ENCODE measurements at regions not wholly inside any gene's neighbourhood (a gene's known extent, or its start where the extent isn't known, plus 50 kb on each side); places are given as distances from the start of the nearest gene placed in this dataset.

DNA sequence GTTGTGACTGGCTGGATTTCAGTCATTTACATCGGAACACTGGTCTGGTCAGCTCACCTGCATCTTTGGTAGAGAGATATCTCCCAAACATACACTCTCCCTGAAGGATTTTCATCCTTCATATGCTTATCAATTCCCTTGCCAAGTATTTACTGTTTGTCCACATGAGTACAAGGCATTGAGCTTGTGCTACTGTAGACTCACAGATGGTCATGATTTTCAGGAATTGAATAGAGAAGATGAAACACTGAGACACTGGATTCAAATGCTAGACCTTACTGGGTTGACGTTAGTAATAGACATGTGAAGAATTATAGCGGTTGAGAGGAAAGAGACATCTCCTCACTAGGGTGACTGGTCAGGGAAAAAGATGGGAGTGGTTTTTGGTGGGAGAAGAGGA, 62.9 kb upstream of the ABL1 start:
- H3K9me3 Mint-ChIP-seq: peaks cover 0 to 3% (median 0%) of the 10 kb centered on the region in 3 donors
- peaks cover 4% of the 10 kb centered on the region for H3K36me3 Mint-ChIP-seq
- peak overlapping the region in 1 of 4 donors; percentile 1 for H3K4me3 Mint-ChIP-seq
- peaks cover 1% of the 10 kb centered on the region for H3K27me3 Mint-ChIP-seq
- peaks cover 17 to 20% (median 19%) of the 10 kb centered on the region in 3 donors for H3K4me1 Mint-ChIP-seq
- no peak overlapping the region for H3K27ac Mint-ChIP-seq

DNA sequence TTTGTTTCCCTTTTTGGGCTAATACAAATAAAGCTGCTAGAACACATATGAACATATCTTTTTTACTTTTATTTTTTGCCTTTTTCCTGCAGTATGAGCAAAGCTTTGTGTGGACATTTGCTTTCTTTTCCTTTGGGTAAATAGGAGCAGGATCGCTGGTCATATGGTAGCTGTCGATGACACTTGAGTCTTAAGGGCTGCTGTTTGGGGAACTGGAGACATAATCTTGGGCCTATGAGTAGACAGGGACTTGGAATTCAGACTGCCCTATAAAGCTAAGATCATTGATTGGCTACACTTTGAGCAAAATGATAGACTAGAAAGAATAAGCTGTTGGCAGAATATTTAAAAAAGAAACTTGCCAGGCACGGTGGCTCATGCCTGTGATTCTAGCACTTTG, 60.9 kb upstream of the ABL1 start:
- peaks cover 1% of the 10 kb centered on the region for H3K27me3 Mint-ChIP-seq
- H3K9me3 Mint-ChIP-seq: peaks cover 0 to 3% (median 0%) of the 10 kb centered on the region in 3 donors
- H3K27ac Mint-ChIP-seq: no peak overlapping the region
- peaks cover 7 to 15% (median 11%) of the 10 kb centered on the region in 3 donors for H3K4me1 Mint-ChIP-seq
- H3K4me3 Mint-ChIP-seq: peak overlapping the region in 1 of 4 donors; percentile 77
- H3K36me3 Mint-ChIP-seq: peaks cover 4% of the 10 kb centered on the region

DNA sequence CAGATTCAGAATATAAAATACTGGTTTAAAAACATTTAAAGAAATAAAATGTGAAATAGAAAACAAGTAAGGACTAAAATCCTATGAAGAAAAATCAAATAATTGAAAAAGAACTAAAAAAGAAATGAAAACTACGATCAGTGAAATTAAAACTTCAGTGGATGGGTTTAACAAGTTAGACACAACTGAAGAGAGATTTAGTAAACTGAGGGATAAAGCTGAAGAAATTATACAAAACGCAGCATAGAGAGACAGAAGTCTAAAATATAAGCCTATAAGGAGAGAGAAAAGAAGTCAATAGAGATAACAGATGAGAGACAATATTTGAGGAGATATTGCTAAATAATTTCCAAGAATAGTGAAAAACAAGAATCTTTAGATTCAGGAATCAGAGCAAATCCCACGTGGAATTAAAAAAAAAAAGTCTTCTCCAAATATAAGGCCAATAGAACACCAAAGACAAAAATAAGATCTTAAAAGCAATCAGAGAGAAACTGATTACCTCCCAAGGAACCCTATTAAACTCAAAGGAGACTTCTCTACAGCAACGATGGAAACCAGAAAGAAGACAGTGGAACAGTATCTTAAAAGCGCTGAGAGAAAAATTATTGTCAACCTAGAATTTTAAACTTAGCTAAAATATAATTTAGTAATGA, 59.6 kb upstream of the ABL1 start:
- peaks cover 0 to 3% (median 0%) of the 10 kb centered on the region in 3 donors for H3K9me3 Mint-ChIP-seq
- no peak overlapping the region for H3K27ac Mint-ChIP-seq
- peaks cover 4% of the 10 kb centered on the region for H3K36me3 Mint-ChIP-seq
- peaks cover 7 to 17% (median 11%) of the 10 kb centered on the region in 3 donors for H3K4me1 Mint-ChIP-seq
- H3K4me3 Mint-ChIP-seq: no peak overlapping the region
- peaks cover 1% of the 10 kb centered on the region for H3K27me3 Mint-ChIP-seq

DNA sequence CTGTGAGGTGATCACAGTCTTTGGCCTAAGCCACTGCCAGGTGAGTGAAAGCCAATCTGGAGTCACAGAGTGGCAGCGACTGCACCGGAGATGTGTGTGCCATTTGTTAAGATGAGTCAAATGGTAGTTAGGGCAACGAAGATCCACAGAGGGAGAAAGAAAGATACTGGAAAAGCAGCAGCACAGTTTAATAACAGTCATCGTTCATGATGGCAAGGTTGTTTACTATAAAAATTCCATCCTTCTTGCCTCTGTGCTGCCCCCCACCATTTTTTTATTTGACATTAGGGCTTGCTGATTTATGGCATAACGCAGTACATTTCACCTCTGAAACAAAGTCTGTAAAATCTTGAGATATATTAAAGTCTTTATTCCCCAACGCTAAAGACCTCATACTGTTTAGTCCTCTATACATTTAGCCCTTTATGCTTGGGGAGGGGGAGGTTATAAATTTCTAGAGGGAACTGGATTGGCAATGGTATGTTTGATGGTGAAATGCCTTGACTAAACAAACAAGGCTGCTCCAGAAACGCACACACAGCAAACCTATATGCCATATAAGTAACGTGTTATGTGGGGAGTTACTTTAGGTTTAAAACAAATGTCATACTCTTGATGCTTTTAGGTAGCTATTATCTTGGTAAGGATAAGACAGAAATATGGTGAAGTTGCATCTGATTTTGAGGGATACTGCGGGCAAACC, 55.8 kb upstream of the ABL1 start:
- H3K4me3 Mint-ChIP-seq: no peak overlapping the region
- peaks cover 0 to 3% (median 0%) of the 10 kb centered on the region in 3 donors for H3K9me3 Mint-ChIP-seq
- H3K36me3 Mint-ChIP-seq: peaks cover 6% of the 10 kb centered on the region
- H3K27ac Mint-ChIP-seq: no peak overlapping the region
- H3K4me1 Mint-ChIP-seq: peaks cover 7 to 15% (median 7%) of the 10 kb centered on the region in 3 donors
- peaks cover 1% of the 10 kb centered on the region for H3K27me3 Mint-ChIP-seq

DNA sequence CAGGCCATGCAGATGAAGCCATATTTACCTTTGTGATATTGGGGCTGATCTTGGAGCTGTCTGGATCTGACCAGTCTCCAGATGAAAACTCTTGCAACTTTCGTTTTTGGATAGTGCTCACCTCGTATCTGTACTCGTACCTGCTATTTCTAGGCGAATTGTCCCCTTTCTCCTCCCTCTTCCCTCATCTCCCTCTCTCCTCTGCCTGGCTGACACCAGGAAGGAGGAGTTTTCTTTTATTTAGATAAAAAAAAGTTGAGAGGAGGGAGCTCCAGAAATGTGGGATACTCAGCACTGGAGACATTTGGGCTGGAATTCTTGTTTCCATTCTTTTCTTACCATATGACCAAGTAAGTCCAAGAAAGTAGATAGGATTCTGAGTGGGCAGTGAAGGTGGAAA, 54.6 kb upstream of the ABL1 start:
- Mint-ChIP-seq H3K9me3 (no peaks in the 10 kb centered on the region), H3K27me3 (peaks cover 1% of the 10 kb centered on the region), H3K36me3 (peaks cover 5% of the 10 kb centered on the region), H3K27ac (no peak overlapping the region), H3K4me3 (no peak overlapping the region), H3K4me1 (peaks cover 4 to 8% (median 7%) of the 10 kb centered on the region in 3 donors)

DNA sequence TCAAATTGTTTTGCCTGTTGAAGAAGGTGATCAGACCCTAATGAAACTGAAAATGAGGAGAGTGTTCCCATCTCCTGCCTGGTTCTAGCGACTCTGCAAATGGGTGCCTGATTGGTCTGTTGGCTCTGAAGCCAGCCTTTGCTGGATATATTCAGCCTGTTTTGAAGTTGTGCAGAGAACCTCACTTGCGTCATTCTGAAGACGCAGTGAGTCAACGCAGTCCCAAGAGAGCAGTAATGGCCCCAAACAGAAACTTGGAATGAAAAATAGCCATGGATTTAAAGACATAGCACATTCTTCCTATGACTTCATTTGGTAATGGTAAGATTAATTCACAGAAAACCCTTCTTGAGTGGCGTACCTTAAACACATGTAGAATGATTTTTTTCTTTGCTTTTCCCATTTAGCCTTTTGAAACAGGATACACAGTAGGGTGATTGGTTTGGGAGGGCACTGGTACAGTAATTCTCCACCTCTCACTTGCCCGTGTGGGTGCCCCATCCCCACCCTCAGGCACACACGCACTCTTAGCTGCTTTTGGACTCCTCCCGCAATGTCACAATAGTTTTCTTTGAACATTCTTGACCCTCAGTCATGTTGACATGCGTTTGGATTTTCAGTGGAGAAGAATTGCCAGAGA, 54.1 kb upstream of the ABL1 start:
- Mint-ChIP-seq H3K27ac (no peak overlapping the region), H3K36me3 (peaks cover 2% of the 10 kb centered on the region), H3K4me3 (no peak overlapping the region), H3K27me3 (peaks cover 1% of the 10 kb centered on the region), H3K9me3 (no peaks in the 10 kb centered on the region), H3K4me1 (peaks cover 1 to 8% (median 4%) of the 10 kb centered on the region in 3 donors)

DNA sequence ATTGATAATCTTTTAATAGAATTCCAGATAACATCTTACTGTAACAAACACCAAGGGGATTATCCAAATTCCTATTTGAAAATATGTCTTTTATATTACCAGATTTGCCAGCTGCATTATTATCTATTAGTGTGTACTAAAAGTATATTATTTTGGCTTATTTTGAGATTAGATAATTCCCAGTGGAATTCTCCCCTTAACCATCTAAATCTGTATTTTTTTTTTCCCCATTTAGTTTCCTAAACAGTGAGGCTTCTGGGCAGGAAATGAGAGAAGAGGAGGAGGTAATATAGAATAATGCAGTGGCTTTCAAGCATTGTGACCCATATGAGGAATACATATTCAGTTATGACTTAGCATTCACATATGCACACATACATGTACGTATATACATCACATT, 53.5 kb upstream of the ABL1 start:
- no peaks in the 10 kb centered on the region for H3K27me3 Mint-ChIP-seq
- H3K9me3 Mint-ChIP-seq: no peaks in the 10 kb centered on the region
- H3K27ac Mint-ChIP-seq: no peak overlapping the region
- no peak overlapping the region for H3K4me3 Mint-ChIP-seq
- peaks cover 2% of the 10 kb centered on the region for H3K36me3 Mint-ChIP-seq
- peaks cover 0 to 8% (median 5%) of the 10 kb centered on the region in 3 donors for H3K4me1 Mint-ChIP-seq

DNA sequence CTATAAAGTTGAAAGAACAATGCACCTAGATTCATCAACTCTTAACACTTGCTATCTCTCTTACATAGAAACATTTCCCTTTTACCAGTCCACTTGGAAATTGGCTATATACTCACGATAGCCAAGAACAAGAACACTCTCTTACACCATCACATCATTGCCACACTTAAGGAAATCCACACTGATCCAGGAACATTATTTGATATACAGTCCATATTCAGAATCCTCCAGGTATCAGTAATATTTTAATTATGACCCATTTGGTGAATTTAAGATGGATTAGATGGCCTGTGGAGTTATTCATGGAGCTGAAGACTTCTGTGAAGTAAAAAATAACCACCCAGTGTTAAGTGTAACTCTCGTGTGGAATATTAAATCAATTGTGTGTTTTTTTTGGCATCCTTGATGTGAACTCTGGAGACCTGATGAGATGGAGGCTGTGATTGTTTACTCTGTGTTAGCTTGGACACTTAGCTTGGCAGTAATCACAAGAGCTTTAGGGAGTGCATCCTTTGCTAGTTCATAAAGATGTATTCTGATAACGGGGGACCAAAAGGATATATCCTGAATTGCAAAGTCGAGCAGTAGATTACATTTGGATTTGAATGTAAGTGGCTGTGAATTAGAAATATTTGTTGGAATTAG, 52.0 kb upstream of the ABL1 start:
- H3K27me3 Mint-ChIP-seq: no peaks in the 10 kb centered on the region

DNA sequence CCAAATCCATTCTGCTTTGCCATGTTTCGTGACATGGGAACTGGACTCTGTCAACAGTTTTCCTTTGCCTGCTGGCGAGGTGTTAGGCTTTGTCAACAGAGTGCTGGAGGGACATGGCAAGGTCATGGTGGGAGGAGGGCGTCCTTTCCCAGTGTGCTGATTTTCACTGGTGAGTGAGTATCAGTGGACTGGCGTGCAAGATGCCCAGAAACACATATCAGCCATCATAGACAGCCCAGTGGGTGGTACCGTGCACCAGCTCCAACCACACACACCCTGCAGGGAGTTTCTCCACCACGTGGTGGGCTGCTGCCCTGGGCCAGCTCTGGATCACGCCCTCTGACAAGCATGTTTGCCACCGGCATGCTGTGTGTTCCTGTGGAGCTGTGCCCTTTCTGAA, 50.0 kb upstream of the ABL1 start:
- peaks cover 5% of the 10 kb centered on the region for H3K36me3 Mint-ChIP-seq
- H3K27ac Mint-ChIP-seq: no peak overlapping the region
- peaks cover 2 to 17% (median 4%) of the 10 kb centered on the region in 3 donors for H3K9me3 Mint-ChIP-seq
- H3K27me3 Mint-ChIP-seq: no peaks in the 10 kb centered on the region
- H3K4me1 Mint-ChIP-seq: peaks cover 0 to 5% (median 3%) of the 10 kb centered on the region in 3 donors
- H3K4me3 Mint-ChIP-seq: no peak overlapping the region

More for the DNA sequence above, 52.0 kb upstream of the ABL1 start:
- H3K4me3 Mint-ChIP-seq: no peak overlapping the region
- no peak overlapping the region for H3K27ac Mint-ChIP-seq
- H3K36me3 Mint-ChIP-seq: peaks cover 5% of the 10 kb centered on the region
- peaks cover 0 to 3% (median 0%) of the 10 kb centered on the region in 3 donors for H3K9me3 Mint-ChIP-seq
- peaks cover 0 to 6% (median 5%) of the 10 kb centered on the region in 3 donors for H3K4me1 Mint-ChIP-seq
